ENCODE measurements at regions not wholly inside any gene's neighbourhood (a gene's known extent, or its start where the extent isn't known, plus 50 kb on each side); places are given as distances from the start of the nearest gene placed in this dataset.

DNA sequence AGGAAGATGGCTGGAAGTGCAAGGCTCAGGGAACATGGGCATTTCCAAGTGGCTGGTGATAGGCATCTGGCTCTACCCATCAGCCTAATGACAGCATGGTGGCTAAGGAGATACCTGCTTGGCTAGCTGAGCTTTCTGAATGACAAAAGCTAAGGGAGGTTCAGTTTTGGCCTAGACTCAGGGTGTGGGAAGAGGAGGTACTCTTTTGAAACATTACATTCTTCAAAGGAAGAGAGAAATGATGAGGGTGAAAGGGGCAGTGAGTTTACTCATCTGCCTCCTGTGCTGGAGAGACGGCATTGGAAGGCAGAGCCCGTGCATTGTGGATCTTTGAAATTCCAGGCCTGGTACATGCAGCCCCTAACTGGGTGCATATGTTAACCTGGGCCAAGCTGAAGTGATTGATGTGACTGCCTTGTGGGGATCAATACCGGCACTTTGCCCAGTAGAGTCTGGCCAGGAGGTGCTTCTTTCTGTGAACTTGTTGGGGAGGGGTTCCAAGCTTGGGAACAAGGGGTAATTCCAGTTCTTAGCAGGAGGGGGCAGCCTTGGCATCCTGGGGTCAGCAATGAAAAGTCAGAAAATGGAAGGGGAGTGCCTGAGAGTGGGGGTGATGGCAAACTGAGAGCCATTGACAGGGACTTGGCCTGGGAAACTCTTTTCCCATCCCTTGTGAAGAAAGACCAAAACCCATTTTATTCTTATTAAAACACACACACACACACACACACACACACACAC is 108.6 kb downstream of the ACER2 start:
- ChIA-PET CTCF (interaction anchor here (1.3 kb wide), 1 partner anchor 52 kb away, joined by 3 read pairs; no protein-coding TSS in a partner anchor), POLR2A (no interaction called here)

DNA sequence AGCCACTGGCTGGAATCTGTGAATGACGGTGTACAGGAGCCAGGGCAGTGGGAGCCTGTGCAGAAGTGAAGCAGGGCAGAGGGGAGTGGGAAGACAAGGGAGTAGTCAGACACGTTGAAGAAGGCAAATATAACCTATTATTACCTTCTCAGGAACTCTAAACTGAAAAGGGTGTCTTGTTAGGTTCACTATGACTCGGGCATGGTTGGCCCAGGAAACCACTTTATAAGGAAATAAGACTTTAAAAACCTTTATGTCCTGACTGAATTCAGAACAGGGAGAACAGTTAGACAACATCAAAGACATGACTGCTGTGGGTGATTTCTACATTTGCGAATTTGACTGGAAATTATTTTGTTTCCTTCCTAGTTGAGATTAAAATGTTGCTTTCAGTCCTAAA is 107.5 kb downstream of the ACER2 start:
- ChIA-PET POLR2A (no interaction called here), CTCF (no interaction called here)

DNA sequence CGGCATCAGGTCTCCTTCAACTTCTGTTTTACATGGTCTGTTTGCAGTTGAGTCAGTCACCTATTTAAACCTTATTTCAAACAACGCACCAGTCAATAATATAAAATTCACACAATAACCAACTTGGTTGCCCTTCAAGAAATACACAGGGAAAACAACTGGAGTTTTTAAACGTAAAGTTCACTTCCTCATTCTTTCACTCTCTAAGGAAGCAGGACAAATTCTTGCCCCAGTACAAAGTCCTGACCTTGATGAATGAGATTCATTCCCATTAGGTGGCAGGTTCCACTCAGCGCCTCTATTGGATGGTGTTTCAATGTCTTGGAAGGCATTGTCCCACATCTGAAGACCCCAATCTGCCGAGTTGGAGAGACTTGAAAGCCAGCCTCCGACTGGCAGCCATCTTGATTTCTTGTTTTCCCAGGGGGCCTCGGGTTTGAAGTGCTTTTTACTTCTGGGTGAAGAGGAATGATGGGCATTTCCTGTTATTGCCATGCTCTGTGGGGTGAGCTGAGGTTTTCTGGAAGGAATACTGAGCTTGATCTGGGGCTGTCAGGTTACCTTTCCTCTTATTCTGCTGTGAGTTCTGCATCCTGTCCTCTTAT is 105.0 kb downstream of the ACER2 start:
- POLR2A ChIA-PET, result no interaction called here

DNA sequence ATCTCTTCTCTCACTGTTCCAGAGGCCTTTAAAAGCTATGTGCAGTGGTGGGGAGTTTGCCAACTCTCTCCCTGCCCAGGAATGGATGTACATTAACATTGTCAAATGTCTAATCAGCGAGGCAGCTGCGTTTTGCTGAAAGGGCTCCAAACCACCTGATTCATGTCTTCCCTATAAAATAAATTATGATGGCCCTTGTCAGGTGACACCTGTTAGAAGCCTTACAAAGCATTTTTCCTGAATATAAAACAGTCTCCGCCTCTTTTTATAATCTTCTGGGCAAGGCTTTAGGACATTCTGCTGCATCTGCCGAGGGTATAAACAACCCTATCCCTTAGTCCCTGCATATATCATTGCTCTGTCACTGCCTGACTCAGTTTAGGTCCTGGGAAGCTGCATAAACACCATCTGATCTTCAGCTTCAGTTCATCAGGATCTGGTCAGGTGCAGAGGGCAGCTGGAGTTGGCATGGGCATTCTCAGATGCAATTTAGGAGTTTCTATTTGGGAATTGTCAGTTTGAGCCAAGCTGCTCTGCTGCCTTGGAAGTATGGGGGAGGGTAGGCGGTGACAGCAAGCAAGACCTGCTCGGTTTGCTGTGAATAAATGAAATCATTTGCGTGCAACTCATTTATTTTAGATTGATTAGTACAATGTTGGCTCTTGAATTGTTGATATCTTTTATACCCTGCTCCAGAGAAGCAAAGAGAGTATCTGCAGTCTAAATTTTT is 103.5 kb downstream of the ACER2 start:
- ChIA-PET POLR2A (no interaction called here), CTCF (no interaction called here)

More for the DNA sequence above, 105.0 kb downstream of the ACER2 start:
- CTCF ChIA-PET, result no interaction called here

DNA sequence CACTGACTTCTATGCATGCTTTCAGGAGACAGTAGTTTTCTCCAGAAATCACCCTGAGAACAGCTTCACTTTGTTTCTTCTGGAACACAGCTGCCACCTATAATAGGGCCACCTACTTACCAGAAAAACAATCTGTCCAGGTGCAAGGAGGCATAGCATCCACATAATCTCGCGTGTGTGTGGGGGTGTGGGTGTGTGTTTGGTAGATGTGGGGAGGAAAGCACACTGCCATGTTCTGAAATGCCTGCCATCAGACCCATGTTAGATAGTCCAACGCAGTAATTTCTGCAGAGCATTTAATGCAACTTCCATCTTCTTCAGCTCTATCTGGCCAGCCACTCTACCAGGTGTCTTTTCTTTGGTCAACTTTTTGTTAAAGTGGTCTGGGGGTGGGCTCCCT is 102.9 kb downstream of the ACER2 start:
- ChIA-PET CTCF (no interaction called here), POLR2A (no interaction called here)

DNA sequence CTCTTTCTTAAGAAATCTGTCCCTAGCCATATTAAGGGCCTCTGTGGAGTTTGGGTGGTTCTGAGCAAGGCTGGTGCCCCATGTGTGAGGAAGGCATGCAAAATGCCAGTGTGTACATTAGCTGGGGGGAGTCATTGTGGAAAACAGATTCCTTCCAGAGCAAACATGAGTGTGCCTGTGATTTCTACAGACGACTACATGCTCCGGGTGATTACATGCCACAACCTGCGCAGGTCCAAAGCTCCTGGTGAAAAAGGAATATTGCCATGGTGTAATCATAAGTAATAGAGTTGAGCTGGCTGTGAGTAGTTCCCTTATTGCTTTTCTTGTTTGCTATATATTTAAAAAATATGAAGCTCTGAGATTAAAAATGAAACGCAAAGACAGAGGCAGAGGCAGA is 102.1 kb downstream of the ACER2 start:
- CTCF ChIA-PET, result interaction anchor here (0.7 kb wide), 1 partner anchor 818 kb away, joined by 3 read pairs; no protein-coding TSS in a partner anchor
- POLR2A ChIA-PET, result no interaction called here
